Testis (tissue), 2 donors: ENCODE measurements at regions not wholly inside any gene's neighbourhood (a gene's known extent, or its start where the extent isn't known, plus 50 kb on each side); places are given as distances from the start of the nearest gene placed in this dataset.

Source experiments
- CTCF ChIP-seq, 3 experiments: fragments of 450-650 bp in 2 of 3; fragments of 200-600 bp in 1 of 3; sonication (generic) in 1 of 3; IDR thresholded peaks; one replicate each; pipeline ENCODE4 v1.5.1; 2016 to 2019; ENCODE audit warnings: antibody characterized with exemption in 3 of 3, mild to moderate bottlenecking in 2 of 3, moderate library complexity in 1 of 3
- POLR2A ChIP-seq: fragments of 450-650 bp; IDR thresholded peaks from one replicate; pipeline ENCODE4 v1.6.1; 2017; ENCODE audit warnings: antibody characterized with exemption, mild to moderate bottlenecking, moderate library complexity

DNA sequence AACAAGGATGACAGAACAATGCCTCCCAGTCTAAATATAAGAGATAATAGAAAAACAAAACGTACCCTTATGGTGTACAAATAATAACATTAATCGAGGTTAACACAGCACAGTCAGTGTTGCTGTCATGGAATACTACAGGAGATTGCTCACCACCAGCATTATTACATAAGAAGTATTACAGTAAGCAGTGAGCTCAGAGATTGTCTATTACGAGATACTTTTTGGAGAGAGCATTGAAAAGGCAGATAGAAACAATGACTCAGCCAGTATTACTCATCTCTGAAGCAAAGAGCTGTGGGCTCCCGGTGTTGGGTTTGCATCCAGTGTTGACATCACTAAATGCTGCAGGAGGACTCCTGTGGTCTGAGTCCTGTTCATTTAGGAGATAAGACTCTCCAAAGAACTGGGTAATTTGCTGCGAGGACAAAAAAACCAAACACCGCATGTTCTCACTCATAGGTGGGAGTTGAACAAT lies 191.9 kb upstream of the SEMA6A start:
- TF ChIP-seq POLR2A (no peak), CTCF (IDR thresholded peaks at IDR 0.05) (no peak)
